ENCODE measurements at regions not wholly inside any gene's neighbourhood (a gene's known extent, or its start where the extent isn't known, plus 50 kb on each side); places are given as distances from the start of the nearest gene placed in this dataset.
"Not testable (repeated sequence)": the region's sequence is repeated elsewhere in the genome, so short reads cannot be mapped to it uniquely, and the experiment has no call there.

GRCh38 chr5:60517094-60517694 lies 182.8 kb downstream of the DEPDC1B start:
- no peak for DNase-seq

DNA sequence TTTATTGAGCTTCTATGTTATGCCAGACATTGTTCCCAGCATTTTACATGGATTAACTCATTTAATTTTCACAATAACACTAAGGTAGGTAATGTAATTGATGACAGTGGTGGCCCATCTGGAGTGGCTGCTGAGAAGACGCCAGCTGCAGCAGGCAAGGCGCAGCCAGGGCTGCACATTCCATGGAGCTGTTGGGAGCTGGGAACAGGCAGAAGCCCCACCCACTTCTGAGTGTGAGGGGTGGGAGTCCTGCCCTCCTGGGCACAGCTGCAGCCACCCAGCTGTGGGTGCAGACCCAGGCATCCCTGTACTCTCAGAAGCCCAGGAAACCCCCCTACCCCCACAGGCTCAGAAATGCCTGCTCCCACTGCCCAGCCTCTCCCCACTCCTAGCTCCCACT lies 183.3 kb downstream of the DEPDC1B start:
- DNase-seq = no peak

- DNase-seq = no peak
Observed at GRCh38 chr5:60514152-60514551, 185.8 kb downstream of the DEPDC1B start.

- no peak for DNase-seq
Observed at GRCh38 chr5:60512117-60512516, 187.8 kb downstream of the DEPDC1B start.

GRCh38 chr5:60510663-60511062 lies 189.3 kb downstream of the DEPDC1B start:
- no peak for DNase-seq

GRCh38 chr5:60510049-60510448 lies 189.9 kb downstream of the DEPDC1B start:
- DNase-seq = no peak

DNA sequence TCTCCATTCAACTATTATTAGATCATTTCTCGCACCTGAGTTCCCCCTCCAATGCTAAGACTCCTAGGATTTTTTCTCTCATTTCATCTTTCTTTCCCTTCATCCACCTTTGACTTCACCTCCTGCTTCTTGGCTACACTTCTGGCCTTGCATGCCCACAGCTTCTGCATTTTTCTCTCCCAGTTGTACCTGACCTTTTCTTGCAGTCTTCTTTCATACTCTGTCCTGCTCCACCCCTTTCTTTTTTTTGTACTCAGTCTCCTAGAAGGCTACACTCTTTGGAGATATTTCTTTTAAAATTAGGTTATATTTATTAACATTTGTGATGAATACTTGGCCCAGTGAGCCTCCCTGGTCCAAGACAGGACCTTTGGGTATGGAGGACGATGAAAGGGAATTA lies 190.4 kb downstream of the DEPDC1B start:
- DNase-seq = no peak

DNA sequence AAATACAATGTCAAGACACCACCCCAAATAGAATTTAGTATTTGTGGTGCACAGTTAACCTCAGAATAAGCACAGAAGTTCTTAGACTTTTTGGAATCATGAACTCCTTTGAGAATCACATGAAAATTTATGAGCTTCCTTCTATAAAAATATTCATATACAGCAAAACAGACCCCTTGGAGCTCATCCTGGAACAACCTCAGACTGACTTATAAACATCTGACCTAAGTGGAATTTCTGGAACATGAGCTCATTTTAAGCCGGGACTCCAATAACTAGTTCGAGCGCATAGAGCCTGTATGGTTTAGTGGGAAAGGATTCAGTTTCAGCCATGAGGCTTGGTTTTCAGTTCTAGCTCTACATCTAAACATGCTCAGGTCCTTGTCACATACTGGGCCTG lies 192.3 kb downstream of the DEPDC1B start:
- no peak for DNase-seq

DNA sequence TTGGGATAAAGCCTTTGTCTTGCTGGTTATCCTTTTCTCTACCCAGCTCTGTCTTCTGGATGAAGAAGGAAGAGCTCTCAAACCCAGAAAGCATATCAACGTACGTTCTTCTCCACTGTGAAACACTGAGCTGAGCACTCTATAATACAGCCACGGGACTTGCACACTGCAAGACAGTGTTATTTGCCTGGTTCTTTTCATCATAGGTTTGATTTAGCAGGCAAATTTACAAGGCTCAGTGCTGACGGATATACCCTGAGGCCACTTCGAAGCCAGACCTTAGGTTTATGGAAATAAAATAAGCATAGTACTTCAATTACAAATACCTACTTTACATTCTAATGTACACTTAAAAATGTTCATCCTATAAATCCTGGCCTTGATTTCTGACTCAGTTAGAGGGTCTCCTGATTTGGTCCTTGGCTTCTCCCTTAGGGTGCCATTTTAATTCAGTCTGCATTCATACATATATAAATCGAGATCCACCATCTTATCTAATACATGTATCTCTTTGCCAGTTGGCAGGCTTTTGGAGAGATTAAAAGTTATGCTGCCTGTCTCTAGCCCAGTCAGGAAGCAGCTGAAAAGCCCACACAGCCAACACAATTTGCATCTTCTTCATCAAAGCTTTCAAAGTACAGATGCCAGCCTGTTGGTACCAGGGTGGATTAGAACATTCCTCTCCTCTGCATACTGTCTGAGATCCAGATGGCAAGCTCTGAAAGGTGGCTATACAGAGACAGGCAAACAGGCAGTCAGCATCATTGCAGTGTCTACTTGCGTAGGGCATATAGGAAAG lies 194.4 kb downstream of the DEPDC1B start:
- DNase-seq = no peak

- DNase-seq = no peak
Observed at GRCh38 chr5:60504342-60504741, 195.6 kb downstream of the DEPDC1B start.

GRCh38 chr5:60503771-60504170 lies 196.2 kb downstream of the DEPDC1B start:
- DNase-seq = no peak

DNA sequence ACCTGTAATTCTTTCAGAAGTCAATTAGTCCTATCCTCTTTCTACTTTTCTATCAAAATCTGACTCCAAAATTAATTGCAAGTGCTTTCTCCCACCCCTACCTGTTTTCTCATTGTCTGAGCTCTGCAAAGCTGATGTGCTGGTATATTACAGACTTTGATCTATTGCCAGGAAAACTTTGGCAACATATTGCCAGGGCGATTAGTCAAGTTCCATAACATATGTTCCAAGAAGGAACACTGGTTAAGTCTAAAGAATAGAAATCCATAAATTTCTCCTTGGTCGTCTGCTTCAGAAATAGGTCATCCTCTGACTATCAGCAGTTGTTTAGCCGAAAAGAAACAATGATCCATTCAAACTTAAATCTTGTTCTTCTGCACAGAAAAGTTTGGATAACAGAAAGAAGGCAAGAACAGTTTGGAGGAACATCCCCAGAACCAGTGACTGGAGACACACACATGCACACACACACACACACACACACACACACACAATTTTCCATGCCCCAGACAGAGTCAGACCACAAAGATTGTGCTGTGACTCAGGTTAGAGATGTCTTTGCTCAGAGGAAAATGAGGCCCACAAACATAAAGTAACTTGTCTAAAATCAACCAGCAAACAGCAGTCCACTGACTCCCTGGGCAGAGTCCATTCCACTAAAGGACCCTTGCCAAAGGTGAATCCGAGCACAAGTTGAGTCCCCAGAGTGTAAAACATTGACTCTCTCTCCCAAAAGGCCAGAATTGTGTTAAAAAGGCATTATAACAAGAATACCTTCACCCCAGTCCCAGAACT lies 202.1 kb downstream of the DEPDC1B start:
- DNase-seq = no peak

DNA sequence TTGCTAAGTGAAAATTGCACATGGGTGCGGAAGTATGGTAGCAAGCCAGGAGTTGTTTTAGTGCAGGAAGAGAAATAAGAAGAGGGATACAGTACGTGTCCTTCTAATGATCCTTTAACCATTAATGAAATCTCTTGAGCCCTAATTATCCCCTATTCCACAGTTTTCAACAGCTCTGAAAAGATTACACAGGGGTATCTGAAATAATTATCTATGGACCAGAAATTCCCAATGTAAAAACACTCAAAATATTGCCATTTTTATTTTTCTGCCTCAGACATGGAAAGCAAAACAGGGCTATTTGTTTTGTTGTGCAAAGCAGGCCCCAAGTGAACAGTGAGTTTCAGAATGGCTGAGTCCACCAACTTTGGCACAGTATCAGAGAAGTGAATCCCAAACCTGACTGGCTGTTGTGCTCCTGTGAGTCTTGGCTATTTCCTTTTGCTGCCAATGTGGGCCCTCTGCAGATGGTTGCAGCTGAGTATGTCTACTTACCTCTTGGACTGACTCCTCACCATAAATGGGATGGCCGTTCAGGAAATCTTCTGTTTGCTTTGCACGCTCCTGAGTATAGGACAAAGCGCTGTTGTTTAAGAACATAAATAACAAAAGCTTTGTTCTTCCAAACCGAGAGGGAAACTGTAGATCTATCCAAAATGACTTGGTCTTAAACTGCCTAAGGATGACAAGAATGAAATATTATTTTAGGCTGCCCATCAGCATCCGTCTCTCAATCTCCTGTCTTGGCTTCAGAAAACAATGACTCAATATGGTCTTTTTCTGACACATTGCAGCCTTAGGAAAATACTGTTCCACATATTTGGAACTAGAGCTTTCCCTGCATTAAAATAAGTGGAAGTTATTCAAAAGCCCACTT lies 204.1 kb downstream of the DEPDC1B start:
- no peak for DNase-seq

- no peak for DNase-seq
Observed at GRCh38 chr5:60494635-60495034, 205.3 kb downstream of the DEPDC1B start.

DNA sequence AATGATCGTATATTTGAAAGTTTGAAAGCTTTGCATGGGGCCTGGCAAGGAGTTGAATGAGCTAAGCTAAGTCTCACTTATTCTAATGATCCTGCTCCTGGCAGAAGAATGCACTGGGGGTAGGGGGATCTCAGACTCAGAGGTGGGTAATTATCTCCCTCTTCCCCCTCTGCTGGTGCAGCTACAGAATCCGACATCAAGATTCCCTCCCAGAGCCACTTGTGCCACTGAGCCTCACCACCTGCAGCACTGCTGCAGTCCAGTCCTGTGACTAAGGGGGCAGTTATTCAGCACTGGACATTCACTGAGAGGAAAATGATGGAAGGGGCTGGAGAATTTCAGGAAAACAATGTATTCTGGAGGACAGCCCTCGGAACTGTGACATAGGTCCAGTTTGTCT lies 205.8 kb downstream of the DEPDC1B start:
- DNase-seq = no peak

DNA sequence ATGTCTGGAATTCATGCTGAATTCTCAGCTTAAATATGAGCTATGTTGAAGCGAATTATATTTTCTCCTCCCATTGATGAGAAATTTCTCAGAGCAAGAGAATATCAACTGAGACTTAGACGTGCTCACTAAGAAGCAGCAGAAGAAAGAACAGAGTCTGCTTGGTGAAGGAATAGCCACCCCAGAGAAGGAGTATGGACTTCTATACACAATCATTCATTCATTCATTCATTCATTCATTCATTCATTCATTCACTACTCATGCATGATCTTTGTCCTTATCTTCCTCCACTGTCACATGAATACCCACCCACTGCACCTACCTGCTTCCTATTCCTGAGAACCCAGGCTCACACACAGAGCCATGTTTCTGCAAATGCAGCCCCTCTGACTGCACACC lies 206.6 kb downstream of the DEPDC1B start:
- DNase-seq = no peak

DNA sequence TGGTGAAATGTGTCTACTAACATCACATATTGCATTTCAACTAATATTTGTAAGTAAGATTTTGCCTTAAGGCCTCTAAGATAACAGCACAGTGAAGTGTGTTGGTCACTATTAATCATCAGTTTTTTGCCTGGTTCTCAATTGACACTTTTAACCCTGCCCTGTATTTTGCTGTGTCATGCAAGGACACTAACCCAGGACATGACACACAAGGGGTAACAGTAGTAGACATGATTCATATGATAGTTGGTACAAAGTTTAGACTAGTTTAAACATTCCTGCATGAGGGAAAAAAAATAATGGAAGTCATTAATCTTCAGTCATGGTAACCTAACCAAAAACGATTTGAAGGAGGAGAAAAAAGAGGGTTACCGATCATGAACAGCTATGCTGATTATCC lies 207.0 kb downstream of the DEPDC1B start:
- DNase-seq = no peak

DNA sequence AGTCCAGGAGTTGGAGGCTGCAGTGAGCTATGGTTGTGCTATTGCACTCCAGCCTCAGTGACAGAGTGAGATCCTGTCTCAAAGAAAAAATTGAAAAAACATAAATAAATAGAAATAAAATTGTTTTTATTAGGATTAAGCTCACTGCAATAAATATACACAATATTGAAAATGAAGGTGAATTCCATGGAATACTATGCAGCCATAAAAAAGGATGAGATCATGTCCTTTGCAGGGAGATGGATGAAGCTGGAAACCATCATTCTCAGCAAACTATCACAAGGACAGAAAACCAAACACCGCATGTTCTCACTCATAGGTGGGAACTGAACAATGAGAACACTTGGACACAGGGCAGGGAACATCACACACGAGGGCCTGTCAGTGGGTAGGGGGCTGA lies 207.6 kb downstream of the DEPDC1B start:
- not testable (repeated sequence) for DNase-seq

DNA sequence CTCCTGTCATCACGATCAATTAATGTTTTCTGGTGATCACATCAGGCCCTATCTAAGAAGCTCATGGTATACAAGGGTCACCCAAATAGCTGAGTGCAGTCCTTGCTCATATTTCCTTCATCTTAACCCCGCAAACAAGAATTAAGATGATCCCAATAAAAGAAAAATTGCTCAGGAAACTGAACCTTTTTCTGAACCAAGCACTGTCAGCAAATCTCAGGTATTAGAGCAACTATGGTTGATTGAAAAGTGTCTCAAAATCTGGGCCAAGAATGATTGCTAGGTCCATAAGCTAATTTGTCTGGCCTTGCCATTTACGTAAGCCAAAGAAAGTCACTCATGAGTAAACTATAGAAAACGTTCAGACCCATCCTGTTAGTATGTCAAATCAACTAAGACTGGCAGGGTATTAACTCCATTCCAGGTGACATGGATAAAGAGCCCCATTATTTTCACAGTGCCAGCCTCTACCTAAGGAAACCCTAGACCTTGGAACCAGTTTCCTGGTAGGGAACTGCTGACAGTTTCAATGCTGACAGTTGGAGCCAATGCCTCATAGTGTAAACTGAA lies 209.3 kb downstream of the DEPDC1B start:
- DNase-seq = no peak

DNA sequence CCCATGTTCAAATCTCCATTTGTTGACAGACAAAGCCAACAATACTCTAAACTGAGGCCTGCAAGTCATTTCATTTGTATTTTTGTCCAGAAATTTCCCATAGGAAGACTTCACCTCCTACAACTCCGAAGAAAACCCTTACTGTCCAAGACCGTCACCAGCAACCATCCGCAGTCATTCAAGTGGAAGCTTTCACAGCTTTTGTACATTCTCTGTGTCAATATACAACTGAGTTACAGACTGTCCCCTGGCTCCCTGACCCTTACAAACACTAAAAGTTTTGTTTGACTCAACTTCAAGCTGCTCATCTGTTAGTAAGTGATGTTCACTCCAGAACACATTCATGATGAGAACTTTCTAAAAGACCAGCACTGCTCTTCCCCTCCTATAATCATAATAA lies 210.1 kb downstream of the DEPDC1B start:
- no peak for DNase-seq

GRCh38 chr5:60489377-60489776 lies 210.6 kb downstream of the DEPDC1B start:
- no peak for DNase-seq

DNA sequence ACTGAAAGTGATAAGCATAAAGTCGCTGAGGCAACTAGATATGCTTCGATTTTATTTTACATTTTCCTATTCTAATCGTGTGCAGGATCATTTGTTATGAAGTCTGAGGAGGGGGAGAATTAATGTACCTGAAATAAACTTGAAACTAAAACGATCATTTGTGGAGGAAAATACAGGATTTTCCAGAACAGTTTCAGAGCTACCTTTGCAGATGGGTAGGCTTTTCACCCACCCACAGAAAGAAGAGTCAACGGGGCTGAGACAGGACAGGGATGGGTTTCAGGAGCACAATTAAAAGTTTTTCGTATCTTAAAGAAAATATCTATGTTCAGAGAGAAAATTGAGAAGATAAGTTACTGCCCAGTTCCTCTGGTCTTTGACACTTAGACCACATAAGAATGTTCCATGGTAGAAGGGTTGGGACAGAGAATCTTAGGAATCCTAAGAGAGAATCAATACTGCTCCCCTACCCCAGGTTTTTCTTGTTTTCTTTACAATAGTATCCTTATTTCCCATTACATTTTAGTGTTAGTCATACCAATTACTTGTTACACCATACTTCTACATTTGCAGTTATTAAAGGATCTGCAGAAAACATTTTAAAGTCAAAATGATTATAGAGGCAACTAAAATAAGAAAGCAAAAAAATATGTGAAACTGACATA lies 211.4 kb downstream of the DEPDC1B start:
- DNase-seq = no peak
